HG02571 (cell line): ENCODE measurements at regions not wholly inside any gene's neighbourhood (a gene's known extent, or its start where the extent isn't known, plus 50 kb on each side); places are given as distances from the start of the nearest gene placed in this dataset.
"Not testable (repeated sequence)": the region's sequence is repeated elsewhere in the genome, so short reads cannot be mapped to it uniquely, and the experiment has no call there.

Experiments
- ATAC-seq: cut with Tn5 transposase; IDR thresholded peaks from one replicate; pipeline ENCODE4 v1.9.1; 2021; ENCODE audit warnings: mild to moderate bottlenecking, moderate library complexity; ENCODE audit not compliant: unreplicated experiment

DNA sequence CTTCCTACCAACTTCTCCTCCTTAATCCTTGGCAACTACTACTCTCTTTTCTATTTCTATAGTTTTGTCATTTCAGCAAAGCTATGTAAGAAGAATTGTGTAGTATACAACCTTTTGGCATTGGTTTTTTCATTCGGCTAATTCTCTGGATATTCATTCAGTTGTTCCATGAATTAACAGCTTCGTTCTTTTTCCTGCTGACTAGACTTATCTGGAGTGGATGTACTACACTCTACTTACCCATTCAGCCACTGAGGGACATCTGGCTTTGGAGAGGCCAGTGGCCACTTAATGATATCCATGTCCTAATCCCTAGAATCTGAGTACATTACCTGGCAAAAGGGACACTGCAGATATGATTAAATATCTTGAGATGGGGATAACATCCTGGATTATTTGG lies 623.9 kb downstream of the DOK5 start:
- ATAC-seq: no peak

GRCh38 chr20:55097621-55098020 lies 622.2 kb downstream of the DOK5 start:
- ATAC-seq: no peak

GRCh38 chr20:55095745-55096400 lies 620.5 kb downstream of the DOK5 start:
- ATAC-seq: no peak

GRCh38 chr20:55094353-55094861 lies 619.0 kb downstream of the DOK5 start:
- no peak for ATAC-seq

GRCh38 chr20:55090286-55090685 lies 614.9 kb downstream of the DOK5 start:
- ATAC-seq: no peak

GRCh38 chr20:55086421-55086820 lies 611.0 kb downstream of the DOK5 start:
- ATAC-seq: no peak

- ATAC-seq: no peak
Observed at GRCh38 chr20:55079917-55080316, 604.5 kb downstream of the DOK5 start.

DNA sequence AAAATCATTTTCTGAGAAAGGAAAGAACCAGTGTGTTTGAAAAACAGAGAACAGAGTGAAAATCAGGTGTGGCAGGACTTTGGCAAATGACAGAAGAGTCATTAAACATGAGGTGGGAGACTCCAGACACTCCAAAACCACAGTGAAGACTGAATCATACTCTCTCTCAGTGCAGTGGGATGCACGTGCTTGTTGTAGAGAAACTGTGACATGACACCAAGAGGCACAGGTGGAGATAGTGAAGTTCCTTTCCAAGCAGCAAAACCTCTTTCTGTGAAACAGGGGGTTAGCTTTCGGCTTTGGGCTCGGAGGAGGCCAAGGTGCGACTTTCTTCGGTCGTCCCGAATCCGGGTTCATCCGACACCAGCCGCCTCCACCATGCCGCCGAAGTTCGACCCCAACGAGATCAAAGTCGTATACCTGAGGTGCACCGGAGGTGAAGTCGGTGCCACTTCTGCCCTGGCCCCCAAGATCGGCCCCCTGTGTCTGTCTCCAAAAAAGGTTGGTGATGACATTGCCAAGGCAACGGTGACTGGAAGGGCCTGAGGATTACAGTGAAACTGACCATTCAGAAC lies 599.0 kb downstream of the DOK5 start:
- ATAC-seq: not testable (repeated sequence)

- ATAC-seq: no peak
Observed at GRCh38 chr20:55070001-55070400, 594.6 kb downstream of the DOK5 start.

GRCh38 chr20:55067158-55067825 lies 591.9 kb downstream of the DOK5 start:
- ATAC-seq: no peak

DNA sequence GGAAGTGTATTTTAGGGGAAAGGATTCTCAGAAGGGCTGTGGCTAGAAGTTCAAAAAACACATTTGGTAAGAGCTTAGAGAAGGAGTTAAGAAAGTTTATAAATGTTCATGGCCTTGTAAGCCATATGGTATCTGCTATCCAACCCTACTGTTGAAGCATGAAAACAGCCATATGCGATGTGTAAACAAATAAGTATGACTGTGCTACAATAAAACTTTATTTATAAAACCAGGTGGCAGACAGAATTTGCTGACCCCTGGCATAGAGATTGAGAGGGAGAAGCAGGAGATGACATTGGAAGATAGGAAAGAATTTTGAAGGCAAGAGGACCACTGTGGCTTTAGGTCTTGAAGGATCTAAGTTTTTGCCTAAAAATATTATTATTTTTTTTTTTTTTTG lies 583.5 kb downstream of the DOK5 start:
- ATAC-seq: no peak

- ATAC-seq: no peak
Observed at GRCh38 chr20:55057779-55058415, 582.5 kb downstream of the DOK5 start.

GRCh38 chr20:55054453-55054852 lies 579.1 kb downstream of the DOK5 start:
- no peak for ATAC-seq

GRCh38 chr20:55053389-55053788 lies 578.0 kb downstream of the DOK5 start:
- no peak for ATAC-seq

DNA sequence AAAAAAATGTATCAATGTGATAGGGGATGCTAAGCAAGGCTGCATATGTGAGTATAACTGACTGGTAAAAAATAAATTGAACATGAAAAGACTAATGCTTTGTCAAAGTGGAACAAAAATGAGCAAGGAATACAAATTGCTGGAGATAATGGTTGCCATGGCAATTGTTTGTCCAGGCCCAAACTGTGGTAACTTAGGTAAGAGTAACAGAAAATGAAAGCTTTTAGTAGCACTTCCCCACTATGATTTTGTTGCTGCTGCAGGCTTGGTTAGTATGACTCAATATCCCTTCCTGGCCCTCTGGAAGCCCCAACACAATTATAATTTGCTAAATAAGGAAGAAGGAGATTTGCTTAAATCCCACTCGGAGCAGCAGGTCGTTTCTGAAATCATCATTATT lies 577.1 kb downstream of the DOK5 start:
- no peak for ATAC-seq

- ATAC-seq: no peak
Observed at GRCh38 chr20:55038684-55039083, 563.3 kb downstream of the DOK5 start.

DNA sequence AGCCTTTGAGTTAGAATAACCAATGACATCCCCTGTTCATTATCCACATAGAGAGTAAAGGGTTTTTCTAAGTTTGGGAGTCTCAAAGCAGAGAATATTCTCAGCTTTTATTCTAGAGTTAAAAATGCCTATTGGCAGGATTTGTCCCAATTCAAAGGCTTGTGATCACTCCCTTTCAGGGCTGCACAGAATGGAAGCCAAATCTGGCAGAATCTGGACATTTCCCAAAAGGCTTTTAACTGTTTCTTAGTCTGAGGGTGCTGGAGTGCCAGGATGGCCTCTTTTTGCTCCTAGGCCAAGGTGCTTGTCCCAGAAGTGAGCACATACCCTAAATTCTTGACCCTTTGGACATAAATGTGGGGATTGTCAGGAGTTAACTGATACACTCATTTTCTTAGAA lies 556.6 kb downstream of the DOK5 start:
- no peak for ATAC-seq

GRCh38 chr20:55014766-55015165 lies 539.4 kb downstream of the DOK5 start:
- ATAC-seq: no peak

DNA sequence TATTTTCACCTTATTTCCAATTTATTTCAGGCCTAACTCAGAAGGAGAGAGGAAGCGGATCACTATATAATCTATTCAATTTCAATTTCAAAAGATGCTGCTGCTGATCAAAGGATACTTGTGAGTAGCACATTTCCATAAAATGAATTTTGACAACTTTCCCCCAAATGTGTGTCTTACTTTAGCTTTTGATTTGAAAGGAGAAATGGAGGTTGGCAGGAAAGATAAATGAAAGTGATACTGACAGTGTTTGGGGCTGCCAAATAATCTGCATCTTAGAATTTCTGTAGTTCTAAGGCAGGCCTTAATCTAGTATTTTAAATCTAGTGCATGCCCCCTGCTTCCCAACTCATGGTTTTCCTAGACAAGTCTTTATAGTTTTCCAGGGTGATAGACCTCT lies 535.4 kb downstream of the DOK5 start:
- ATAC-seq: no peak

GRCh38 chr20:55009066-55009465 lies 533.7 kb downstream of the DOK5 start:
- no peak for ATAC-seq

DNA sequence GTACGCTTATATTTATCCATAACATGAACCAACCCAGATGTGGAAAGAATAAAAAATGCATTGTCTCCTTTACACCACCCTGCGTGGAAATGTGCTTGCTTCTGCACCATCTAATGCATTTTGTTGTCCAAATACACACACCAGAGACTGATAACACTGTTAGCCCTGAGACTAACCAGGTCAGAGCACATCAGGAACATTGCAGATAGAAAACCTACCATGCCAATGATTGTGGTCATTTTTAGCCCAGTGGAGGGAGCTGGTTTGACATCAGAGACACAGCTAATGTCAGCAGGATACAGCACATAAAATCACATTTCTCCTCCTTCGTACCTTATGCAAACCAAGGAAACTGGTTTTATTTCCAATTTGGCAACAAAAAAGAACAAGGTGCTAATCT lies 528.7 kb downstream of the DOK5 start:
- no peak for ATAC-seq

- ATAC-seq: no peak
Observed at GRCh38 chr20:54995553-54995952, 520.2 kb downstream of the DOK5 start.
